HepG2 (cell line): ENCODE measurements at regions not wholly inside any gene's neighbourhood (a gene's known extent, or its start where the extent isn't known, plus 50 kb on each side); places are given as distances from the start of the nearest gene placed in this dataset.

ENCODE experiments used
- ATAC-seq: fragments of 200-7000 bp; cut with Tn5 transposase; 3 replicates; pipeline ENCODE4 v1.9.1; 2020; ENCODE audit warnings: mild to moderate bottlenecking, moderate library complexity
- BruUV-seq: library from RNA; stranded (reverse); fragments of 400-500 nt; replicated peaks from 2 replicates; lab custom pipeline; 2021; lab: Mats Ljungman, UMichigan
- CTCF ChIA-PET: fragments of 300-600 bp; formaldehyde crosslinking; extraction: SDS; loops from one replicate; lab custom pipeline; 2021; ENCODE audit warnings: low total read pairs, inconsistent platforms, low intra/inter-chr PET ratio; lab: Yijun Ruan, JAX
- POLR2A ChIA-PET: fragments of 350-600 bp; sonication (Branson Sonifier 250); formaldehyde crosslinking; loops from one replicate; lab custom pipeline; 2020; ENCODE audit warnings: antibody characterized with exemption, inconsistent platforms; lab: Yijun Ruan, JAX
- DNase-seq: peaks from one replicate; pipeline ENCODE4 v3.0.0-alpha.2; 2015; ENCODE audit warnings: low spot score
- FAIRE-seq: peaks from 3 replicates; lab custom pipeline; 2011; peaks lifted over from hg19 to GRCh38; lab: Jason Lieb, UNC
- H2AFZ ChIP-seq: one replicate; pipeline ENCODE4 v1.6.1; 2011; ENCODE audit warnings: low read length, inconsistent platforms
- H3K27ac ChIP-seq: fragments of 300-600 bp; 3 replicates; pipeline ENCODE4 v1.8.0; 2011; ENCODE audit warnings: mixed run types, mild to moderate bottlenecking, mixed read lengths, low read length, inconsistent platforms; ENCODE audit not compliant: insufficient read depth; ENCODE audit errors: extremely low read length
- H3K27me3 ChIP-seq, 2 experiments: fragments of 200-600 bp in 1 of 2; 2 replicates in 1 of 2; 3 replicates in 1 of 2; pipeline versions ENCODE4 v1.6.0 to v1.8.0; 2011; ENCODE audit warnings: low read length in 2 of 2, mild to moderate bottlenecking in 2 of 2, moderate library complexity in 2 of 2, inconsistent platforms in 1 of 2; ENCODE audit not compliant: insufficient read depth in 2 of 2, control insufficient read depth in 1 of 2
- H3K36me3 ChIP-seq, 2 experiments: fragments of 200-600 bp in 1 of 2; replicated peaks in 1 of 2; 2 replicates in 1 of 2; 3 replicates in 1 of 2; pipeline versions ENCODE4 v1.5.1 to v1.8.0; 2011; ENCODE audit warnings: low read length in 2 of 2, inconsistent platforms in 1 of 2; ENCODE audit not compliant: insufficient read depth in 2 of 2, control insufficient read depth in 1 of 2
- H3K4me1 ChIP-seq: 2 replicates; pipeline ENCODE4 v1.5.1; 2012; ENCODE audit warnings: low read length, inconsistent platforms; ENCODE audit not compliant: insufficient read depth
- H3K4me2 ChIP-seq: 2 replicates; pipeline ENCODE4 v1.6.0; 2011; ENCODE audit warnings: low read depth, low read length, inconsistent platforms
- H3K4me3 ChIP-seq, 3 experiments: fragments of 200-600 bp in 1 of 3; sonication (generic), shearing (Covaris generic) in 1 of 3; replicated peaks in 1 of 3; 2 replicates each; pipeline ENCODE4 v1.5.1; 2011 to 2016; ENCODE audit warnings: low read length in 3 of 3, inconsistent platforms in 2 of 3, low read depth in 2 of 3, mild to moderate bottlenecking in 2 of 3, control low read depth in 1 of 3, mixed read lengths in 1 of 3; ENCODE audit not compliant: insufficient read depth in 1 of 3
- H3K79me2 ChIP-seq: one replicate; pipeline ENCODE4 v1.6.1; 2011; ENCODE audit warnings: low read length, inconsistent platforms; ENCODE audit not compliant: insufficient read depth
- H3K9ac ChIP-seq: 2 replicates; pipeline ENCODE4 v1.6.0; 2011; ENCODE audit warnings: mild to moderate bottlenecking, low read depth, low read length, inconsistent platforms; ENCODE audit not compliant: insufficient read depth
- H3K9me3 ChIP-seq: 2 replicates; pipeline ENCODE4 v1.5.1; 2012; ENCODE audit warnings: mild to moderate bottlenecking, low read length
- H4K20me1 ChIP-seq: 2 replicates; pipeline ENCODE4 v1.6.0; 2011; ENCODE audit warnings: inconsistent platforms, mild to moderate bottlenecking, low read length, moderate library complexity; ENCODE audit not compliant: insufficient read depth
- CEBPG ChIP-seq: IDR thresholded peaks from 2 replicates; pipeline ENCODE4 v1.6.1; 2016
- CHD4 ChIP-seq: fragments of 200-600 bp; sonication (generic); IDR thresholded peaks from 2 replicates; pipeline ENCODE4 v1.7.0; 2017; ENCODE audit warnings: mild to moderate bottlenecking, low read length, borderline replicate concordance
- HDAC6 ChIP-seq: fragments of 200-600 bp; sonication (generic); IDR thresholded peaks from 2 replicates; pipeline ENCODE4 v1.7.0; 2017; ENCODE audit warnings: mild to moderate bottlenecking, antibody characterized with exemption, low read length, low read depth
- MAFF ChIP-seq: IDR thresholded peaks from 2 replicates; pipeline ENCODE4 v1.6.1; 2011; ENCODE audit warnings: low read depth, low read length, improper control_type of control experiment
- MAFK ChIP-seq, 2 experiments: IDR thresholded peaks in 1 of 2; conservative IDR thresholded peaks in 1 of 2; 2 replicates each; pipeline ENCODE4 v1.6.1; 2011; ENCODE audit warnings: improper control_type of control experiment in 2 of 2, low read length in 2 of 2
- MLLT10 ChIP-seq: sonication (generic); formaldehyde crosslinking; IDR thresholded peaks from 2 replicates; pipeline ENCODE4 v1.4.0; 2020; ENCODE audit warnings: missing genetic modification reagents
- NBN ChIP-seq: fragments of 450-650 bp; conservative IDR thresholded peaks from 2 replicates; pipeline ENCODE4 v1.6.1; 2017
- NR2F6 ChIP-seq, 2 experiments: IDR thresholded peaks; 2 replicates each; pipeline ENCODE4 v1.6.1; 2016; ENCODE audit warnings: antibody characterized with exemption in 1 of 2, mild to moderate bottlenecking in 1 of 2
- ZNF143 ChIP-seq: sonication (generic); formaldehyde crosslinking; IDR thresholded peaks from 2 replicates; pipeline ENCODE4 v1.4.0; 2020; ENCODE audit warnings: missing genetic modification reagents
- ZNF205 ChIP-seq: IDR thresholded peaks from 2 replicates; pipeline ENCODE4 v1.6.1; 2018; ENCODE audit warnings: missing biosample characterization, missing genetic modification reagents
- ZNF605 ChIP-seq: sonication (generic); formaldehyde crosslinking; IDR thresholded peaks from 2 replicates; pipeline ENCODE4 v1.8.0; 2022; ENCODE audit warnings: mild to moderate bottlenecking, missing genetic modification reagents
- ZNF713 ChIP-seq: sonication (generic); formaldehyde crosslinking; IDR thresholded peaks from 2 replicates; pipeline ENCODE4 v1.4.0; 2020; ENCODE audit warnings: mild to moderate bottlenecking, missing genetic modification reagents
- ZSCAN29 ChIP-seq: sonication (generic); formaldehyde crosslinking; conservative IDR thresholded peaks from 2 replicates; pipeline ENCODE4 v1.4.0; 2020; ENCODE audit warnings: mild to moderate bottlenecking, missing genetic modification reagents
- WGBS: methylation state at CpG from one replicate; pipeline ENCODE4 v1.1.6; 2017; ENCODE audit warnings: low lambda C conversion rate; 5-methylcytosine and 5-hydroxymethylcytosine counted together
- in situ Hi-C: cut with HindIII; loops from 2 replicates; pipeline ENCODE4 v1.10.0; 2017; ENCODE audit warnings: low pct_unique_long_range_greater_than_20kb; ENCODE audit not compliant: extremely low pct_ligation_motif_present
- intact Hi-C: fragments of 100-400 bp; cut with micrococcal nuclease; formaldehyde crosslinking; loops from one replicate; pipeline ENCODE4 v1.10.0; 2022; ENCODE audit not compliant: unreplicated experiment

DNA sequence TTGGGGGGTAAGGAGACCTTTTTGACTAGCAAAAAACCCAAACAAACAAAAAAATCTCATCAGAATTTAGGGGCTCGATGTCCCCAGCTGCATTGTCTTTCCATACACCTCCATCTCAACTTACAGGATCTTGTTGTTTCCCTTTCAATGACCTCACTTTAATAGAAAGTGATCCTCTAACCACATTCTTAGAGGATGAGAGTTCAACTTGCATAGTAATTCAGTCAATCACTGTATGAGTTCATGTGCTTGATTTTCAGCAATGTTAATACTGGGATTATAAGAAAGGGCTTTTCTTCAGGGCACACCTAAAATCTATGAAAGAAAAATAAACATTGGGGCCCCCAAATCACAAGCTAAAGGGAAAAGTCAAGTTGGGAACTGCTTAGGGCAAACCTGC, 1512.0 kb downstream of the SLITRK1 start:
- intact Hi-C loops (no loop called here), in situ Hi-C loops (no loop called here)
- TF ChIP-seq CHD4 (no peak), ZNF143 (no peak), NBN (no peak), HDAC6 (no peak), ZSCAN29 (CRISPR knock-in tag) (no peak), ZNF205 (no peak), CEBPG (no peak)
- no peaks in the 10 kb centered on the region for H4K20me1 ChIP-seq
- no peaks in the 10 kb centered on the region; the same call in 1 of the 2 replicates for H3K4me1 ChIP-seq
- no peaks in the 10 kb centered on the region for H3K27me3 ChIP-seq
- no peak overlapping the region for H3K9ac ChIP-seq
- no peaks in the 10 kb centered on the region for H3K36me3 ChIP-seq
- ChIA-PET POLR2A (no interaction called here), CTCF (no interaction called here)
- 0% methylated on average over 1 of the region's 1 CpG for WGBS
- no peak overlapping the region for H2AFZ ChIP-seq
- no peaks in the 10 kb centered on the region for H3K79me2 ChIP-seq
- H3K4me3 ChIP-seq: no peak overlapping the region
- ATAC-seq (no peak), DNase-seq (no peak), FAIRE-seq (no peak)
- BruUV-seq: no TSS peak
- no peak overlapping the region for H3K27ac ChIP-seq
- H3K9me3 ChIP-seq: peaks cover 15% of the 10 kb centered on the region
- no peak overlapping the region for H3K4me2 ChIP-seq

DNA sequence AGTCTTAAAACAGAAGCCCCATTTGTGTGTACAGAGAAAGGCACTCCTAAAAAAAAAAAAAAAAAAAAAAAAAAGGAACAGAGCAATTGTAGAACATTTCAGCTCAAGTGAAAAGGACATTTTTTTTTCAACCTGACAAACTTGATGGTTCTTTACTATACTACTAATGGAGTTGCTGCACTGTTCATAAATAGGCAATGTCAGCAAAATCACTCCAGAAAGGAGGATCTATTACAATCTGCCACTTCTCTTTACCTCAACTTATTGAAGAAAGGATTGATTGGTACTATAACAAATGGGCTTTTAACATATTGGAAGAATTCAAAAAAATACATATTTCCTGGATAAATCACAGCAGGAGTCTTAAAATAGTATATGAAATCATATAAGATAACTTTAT, 1517.7 kb downstream of the SLITRK1 start:
- no peak overlapping the region for H2AFZ ChIP-seq
- H3K79me2 ChIP-seq: no peaks in the 10 kb centered on the region
- intact Hi-C loops (no loop called here), in situ Hi-C loops (no loop called here)
- ATAC-seq (no peak), FAIRE-seq (no peak), DNase-seq (no peak)
- no peaks in the 10 kb centered on the region for H3K9me3 ChIP-seq
- ChIA-PET CTCF (no interaction called here), POLR2A (no interaction called here)
- H3K27ac ChIP-seq: no peak overlapping the region
- TF ChIP-seq MLLT10 (CRISPR knock-in tag): no peak
- TF ChIP-seq MAFK (conservative IDR thresholded peaks at IDR 0.05 in 1 of 2, IDR thresholded peaks at IDR 0.05 in 1 of 2; ENCODE audit: low read length in 2 of 2): peak; percentile 77 to 92
- TF ChIP-seq ZNF605: no peak
- no peak for TF ChIP-seq ZNF713 (CRISPR knock-in tag)
- TF ChIP-seq NR2F6 (IDR thresholded peaks at IDR 0.05): no peak
- TF ChIP-seq NR2F6 (CRISPR knock-in tag; IDR thresholded peaks at IDR 0.05): no peak
- peak; percentile 90 for TF ChIP-seq MAFF
- no peaks in the 10 kb centered on the region for H4K20me1 ChIP-seq
- no peak overlapping the region for H3K4me3 ChIP-seq
- H3K36me3 ChIP-seq: no peaks in the 10 kb centered on the region
- H3K4me2 ChIP-seq: no peak overlapping the region
- no TSS peak for BruUV-seq
- no peaks in the 10 kb centered on the region for H3K4me1 ChIP-seq
- H3K27me3 ChIP-seq: no peaks in the 10 kb centered on the region
- H3K9ac ChIP-seq: no peak overlapping the region
